Common myeloid progenitor, CD34-positive (primary cell): ENCODE measurements at regions not wholly inside any gene's neighbourhood (a gene's known extent, or its start where the extent isn't known, plus 50 kb on each side); places are given as distances from the start of the nearest gene placed in this dataset.

Source experiments
- CTCF ChIA-PET: fragments of 350-600 bp; sonication (Branson Sonifier 250); formaldehyde crosslinking; loops from one replicate; lab custom pipeline; 2021; ENCODE audit warnings: antibody characterized with exemption; lab: Charles Lee
- POLR2A ChIA-PET: fragments of 350-600 bp; sonication (Branson Sonifier 250); formaldehyde crosslinking; loops from one replicate; lab custom pipeline; 2021; ENCODE audit warnings: antibody characterized with exemption; lab: Charles Lee
- DNase-seq, 3 donors: peaks; one replicate each; pipeline versions ENCODE4 v3.0.0 to v3.0.0-alpha.2; 2013
- H3K27ac ChIP-seq, 2 experiments: 1 replicate in 1 of 2; 2 replicates in 1 of 2; pipeline ENCODE4 v1.7.0; 2013; ENCODE audit warnings: inconsistent platforms in 2 of 2, low read length in 2 of 2, mild to moderate bottlenecking in 2 of 2, low read depth in 1 of 2, moderate library complexity in 1 of 2; ENCODE audit not compliant: severe bottlenecking in 2 of 2, insufficient read depth in 1 of 2, poor library complexity in 1 of 2
- H3K27me3 ChIP-seq, 5 experiments: replicated peaks in 2 of 5; 1 replicate in 3 of 5; 2 replicates in 2 of 5; pipeline versions ENCODE4 v1.6.1 to v1.7.0; 2013; ENCODE audit warnings: low read length in 4 of 5, mild to moderate bottlenecking in 2 of 5, moderate library complexity in 2 of 5, inconsistent platforms in 1 of 5; ENCODE audit not compliant: insufficient read depth in 5 of 5, control insufficient read depth in 4 of 5
- H3K36me3 ChIP-seq, 4 experiments: 1 replicate in 2 of 4; 2 replicates in 2 of 4; pipeline versions ENCODE4 v1.6.1 to v1.7.0; 2013; ENCODE audit warnings: low read length in 3 of 4, control low read depth in 1 of 4, mild to moderate bottlenecking in 1 of 4; ENCODE audit not compliant: control insufficient read depth in 4 of 4, insufficient read depth in 4 of 4
- H3K4me1 ChIP-seq, 4 experiments: 1 replicate in 3 of 4; 2 replicates in 1 of 4; pipeline versions ENCODE4 v1.6.1 to v1.7.1; 2013; ENCODE audit warnings: low read length in 3 of 4, mild to moderate bottlenecking in 3 of 4, control low read depth in 1 of 4, inconsistent platforms in 1 of 4, moderate library complexity in 1 of 4; ENCODE audit not compliant: control insufficient read depth in 4 of 4, insufficient read depth in 4 of 4; ENCODE audit errors: control extremely low read depth in 1 of 4
- H3K4me3 ChIP-seq, 7 experiments: 1 replicate in 4 of 7; 2 replicates in 3 of 7; pipeline versions ENCODE4 v1.5.1 to v1.7.0; 2013; ENCODE audit warnings: mild to moderate bottlenecking in 7 of 7, low read length in 6 of 7, moderate library complexity in 6 of 7, inconsistent platforms in 2 of 7, low read depth in 2 of 7, control low read depth in 1 of 7; ENCODE audit not compliant: insufficient read depth in 4 of 7, control insufficient read depth in 1 of 7; ENCODE audit errors: extremely low read depth in 1 of 7
- H3K9me3 ChIP-seq, 5 experiments: 1 replicate in 4 of 5; 2 replicates in 1 of 5; pipeline versions ENCODE4 v1.6.1 to v1.7.1; 2013; ENCODE audit warnings: low read length in 4 of 5, mild to moderate bottlenecking in 2 of 5, inconsistent platforms in 1 of 5, low read depth in 1 of 5, moderate library complexity in 1 of 5; ENCODE audit not compliant: control insufficient read depth in 4 of 5, insufficient read depth in 2 of 5; ENCODE audit errors: control extremely low read depth in 1 of 5
- WGBS: methylation state at CpG from one replicate; pipeline ENCODE4 v1.1.5; 2013; ENCODE audit not compliant: insufficient coverage; 5-methylcytosine and 5-hydroxymethylcytosine counted together

DNA sequence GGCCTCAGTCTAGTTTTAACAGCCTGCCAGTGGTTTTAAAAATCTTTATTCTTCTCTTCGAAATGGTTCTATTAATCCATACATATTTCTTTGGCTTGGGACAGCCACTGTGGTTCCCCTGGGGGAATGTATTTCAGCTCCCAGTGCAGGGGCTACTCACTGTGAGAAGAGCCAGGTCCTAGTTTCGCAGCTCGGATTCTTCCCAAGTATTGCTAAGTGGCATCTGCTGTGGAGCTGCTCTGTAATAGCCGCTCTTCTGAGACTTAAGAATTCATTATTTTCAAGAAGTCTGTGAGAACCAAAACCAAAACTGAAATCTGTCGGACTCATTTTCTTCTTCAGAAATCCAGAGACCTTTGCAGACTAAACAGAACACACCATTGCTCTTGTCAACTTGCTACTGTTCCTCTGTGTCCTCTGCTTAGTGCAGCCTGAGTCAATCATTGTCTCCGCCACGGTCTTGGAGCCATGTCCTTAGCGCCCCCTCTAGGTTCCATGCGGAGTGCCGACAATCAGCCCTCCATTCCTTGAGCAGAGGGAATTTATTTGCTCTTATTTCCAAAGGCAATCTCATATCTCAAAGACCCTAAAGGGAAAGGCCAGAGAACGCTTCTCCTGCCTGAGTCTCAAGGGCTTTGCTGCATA is 478.2 kb downstream of the SPATA31D1 start:
- ChIA-PET POLR2A (no interaction called here), CTCF (no interaction called here)
- Histone ChIP-seq H3K9me3 (no peaks in the 10 kb centered on the region), H3K4me1 (no peaks in the 10 kb centered on the region), H3K36me3 (no peaks in the 10 kb centered on the region), H3K27me3 (no peaks in the 10 kb centered on the region), H3K27ac (no peak overlapping the region), H3K4me3 (no peak overlapping the region)
- 90% methylated on average over 10 of the region's 11 CpGs for WGBS
- no peak for DNase-seq

GRCh38 chr9:82467436-82467835 is 478.9 kb downstream of the SPATA31D1 start:
- CTCF ChIA-PET, result no interaction called here
- no CpG with 5 or more reads among the region's 2 CpGs for WGBS
- H3K4me3 ChIP-seq, result no peak overlapping the region
- no peaks in the 10 kb centered on the region for H3K9me3 ChIP-seq
- H3K27ac ChIP-seq, result no peak overlapping the region
- no peak for DNase-seq
- H3K27me3 ChIP-seq, result no peaks in the 10 kb centered on the region
- H3K36me3 ChIP-seq, result no peaks in the 10 kb centered on the region
- no peaks in the 10 kb centered on the region for H3K4me1 ChIP-seq
- POLR2A ChIA-PET, result no interaction called here

DNA sequence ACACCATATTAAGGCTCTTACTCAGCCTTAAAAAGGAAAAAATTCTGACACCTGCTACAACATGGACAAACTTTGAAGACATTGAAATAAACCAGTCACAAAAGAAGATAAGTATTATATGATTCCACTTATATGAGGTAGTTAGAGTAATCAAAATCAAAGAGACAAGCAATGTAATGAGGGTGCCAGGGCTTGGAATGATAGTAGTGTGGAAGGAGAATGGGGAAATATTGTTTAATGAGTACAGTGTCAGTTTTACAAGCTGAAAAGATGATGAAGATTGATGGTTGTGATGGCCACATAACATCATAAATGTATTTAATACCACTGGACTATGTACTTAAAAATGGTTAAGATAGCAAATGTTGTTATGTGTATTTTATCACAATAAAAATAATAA is 485.7 kb downstream of the SPATA31D1 start:
- Histone ChIP-seq H3K4me3 (no peak overlapping the region), H3K9me3 (no peaks in the 10 kb centered on the region), H3K36me3 (no peaks in the 10 kb centered on the region), H3K4me1 (peaks cover 0 to 4% (median 0%) of the 10 kb centered on the region in 4 experiments), H3K27me3 (no peaks in the 10 kb centered on the region), H3K27ac (no peak overlapping the region)
- DNase-seq, result no peak
- ChIA-PET POLR2A (no interaction called here), CTCF (no interaction called here)

DNA sequence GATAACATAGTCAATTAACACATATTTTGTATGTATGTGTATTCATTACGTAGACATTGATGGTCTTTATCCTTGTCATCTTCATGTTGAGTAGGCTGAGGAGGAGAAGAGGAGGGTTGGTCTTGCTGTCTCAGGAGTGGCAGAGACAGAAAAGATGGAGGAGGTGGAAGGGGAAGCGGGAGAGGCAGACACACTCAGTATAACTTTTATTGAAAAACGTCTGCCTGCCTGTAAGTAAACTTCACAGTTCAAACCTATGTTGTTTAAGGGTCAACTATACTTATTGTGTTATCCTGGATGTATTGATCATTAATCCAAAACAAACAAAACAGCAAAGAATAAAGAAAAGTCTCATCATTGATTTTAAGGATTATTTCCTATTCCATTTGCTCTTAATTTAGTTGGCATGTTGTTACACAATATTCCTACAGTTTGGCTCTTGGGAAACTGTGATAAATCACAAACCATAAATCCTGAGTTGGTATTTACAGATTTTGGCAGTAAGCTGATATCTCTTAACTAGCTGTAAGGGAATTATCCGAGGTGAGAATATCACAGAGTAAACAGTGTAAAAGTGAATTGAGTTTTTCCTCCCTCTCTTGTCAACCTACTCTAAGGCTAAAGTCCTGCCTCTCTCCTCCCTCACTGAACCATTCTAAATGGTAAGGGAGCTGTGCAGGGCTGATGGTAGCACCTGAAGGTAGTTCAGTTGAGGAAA is 487.2 kb downstream of the SPATA31D1 start:
- ChIA-PET CTCF (no interaction called here), POLR2A (no interaction called here)
- H3K27ac ChIP-seq, result no peak overlapping the region
- H3K4me1 ChIP-seq, result peaks cover 0 to 4% (median 0%) of the 10 kb centered on the region in 4 experiments
- no peak for DNase-seq
- no peak overlapping the region for H3K4me3 ChIP-seq
- no peaks in the 10 kb centered on the region for H3K36me3 ChIP-seq
- H3K27me3 ChIP-seq, result no peaks in the 10 kb centered on the region
- H3K9me3 ChIP-seq, result no peaks in the 10 kb centered on the region
- 100% methylated on average over 1 of the region's 4 CpGs for WGBS

DNA sequence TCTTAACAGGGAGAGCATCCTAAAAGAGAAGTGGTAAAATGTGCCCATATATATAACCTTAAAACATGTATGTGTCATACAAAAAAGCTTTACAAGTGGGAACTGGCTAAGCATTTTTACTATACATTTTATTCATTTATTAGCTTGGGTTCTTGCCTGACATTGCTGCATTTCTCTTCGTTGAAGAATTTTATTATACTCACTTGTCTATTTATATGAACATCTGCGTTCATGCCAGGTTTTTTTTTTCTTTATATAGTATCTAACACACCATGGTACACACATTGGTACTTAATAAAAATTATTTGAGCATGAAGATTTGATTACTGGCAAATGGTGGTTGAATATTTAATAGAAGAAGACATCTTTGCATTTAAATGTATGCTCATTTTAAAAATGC is 492.3 kb downstream of the SPATA31D1 start:
- no peak for DNase-seq
- POLR2A ChIA-PET, result no interaction called here
- H3K4me3 ChIP-seq, result no peak overlapping the region
- H3K4me1 ChIP-seq, result peaks cover 0 to 4% (median 0%) of the 10 kb centered on the region in 4 experiments
- no CpG with 5 or more reads among the region's 2 CpGs for WGBS
- H3K36me3 ChIP-seq, result no peaks in the 10 kb centered on the region
- H3K27ac ChIP-seq, result no peak overlapping the region
- no peaks in the 10 kb centered on the region for H3K9me3 ChIP-seq
- CTCF ChIA-PET, result no interaction called here
- H3K27me3 ChIP-seq, result no peaks in the 10 kb centered on the region

DNA sequence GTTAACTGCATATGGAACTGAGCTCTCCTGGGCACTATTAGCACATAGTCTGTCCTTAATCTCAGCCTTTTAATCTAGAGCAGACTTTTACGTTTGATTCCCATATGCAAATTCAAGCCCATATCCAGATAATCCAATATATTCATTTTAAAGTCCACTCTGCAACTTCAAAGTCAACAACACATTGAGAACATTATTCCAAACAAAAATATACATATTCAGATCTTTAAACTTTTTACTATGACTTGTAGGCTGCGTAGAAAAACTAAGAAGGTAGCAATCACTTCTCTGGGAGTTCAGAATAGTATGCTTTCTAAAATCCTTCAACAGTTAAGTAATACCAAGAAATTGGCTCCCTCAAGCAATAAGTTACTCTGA is 499.4 kb downstream of the SPATA31D1 start:
- WGBS, result 90% methylated on average over 1 of the region's 2 CpGs
- POLR2A ChIA-PET, result no interaction called here
- Histone ChIP-seq H3K4me1 (peaks cover 0 to 14% (median 5%) of the 10 kb centered on the region in 4 experiments), H3K27me3 (peaks cover 0 to 5% (median 0%) of the 10 kb centered on the region in 5 experiments), H3K4me3 (no peak overlapping the region), H3K36me3 (no peaks in the 10 kb centered on the region), H3K27ac (no peak overlapping the region), H3K9me3 (no peaks in the 10 kb centered on the region)
- CTCF ChIA-PET, result no interaction called here
- no peak for DNase-seq

- POLR2A ChIA-PET, result no interaction called here
- Histone ChIP-seq H3K4me3 (no peak overlapping the region), H3K4me1 (peaks cover 0 to 14% (median 5%) of the 10 kb centered on the region in 4 experiments), H3K27me3 (peaks cover 0 to 5% (median 0%) of the 10 kb centered on the region in 5 experiments), H3K36me3 (no peaks in the 10 kb centered on the region), H3K9me3 (no peaks in the 10 kb centered on the region), H3K27ac (no peak overlapping the region)
- CTCF ChIA-PET, result no interaction called here
- WGBS, result 96% methylated on average over 7 of the region's 8 CpGs
- no peak for DNase-seq
Observed at GRCh38 chr9:82488313-82489200, 500.0 kb downstream of the SPATA31D1 start.
